Activated naive CD4-positive, alpha-beta T cell treated with anti-CD3 and anti-CD28 coated beads for 36 hours (primary cell): ENCODE measurements at regions not wholly inside any gene's neighbourhood (a gene's known extent, or its start where the extent isn't known, plus 50 kb on each side); places are given as distances from the start of the nearest gene placed in this dataset.
A peak's percentile ranks its signal among the peaks of the same experiment; 100 is the strongest.

Experiments used
- CTCF ChIA-PET: fragments of 350-600 bp; sonication (Branson Sonifier 250); formaldehyde crosslinking; loops from one replicate; lab custom pipeline; 2021; ENCODE audit warnings: antibody characterized with exemption; lab: Charles Lee
- DNase-seq: peaks from one replicate; pipeline ENCODE4 v3.0.0-alpha.2; 2020
- H3K27ac Mint-ChIP-seq: one replicate; pipeline ENCODE4 v1.8.0; 2021; ENCODE audit warnings: mild to moderate bottlenecking, mixed read lengths
- H3K27me3 Mint-ChIP-seq: one replicate; pipeline ENCODE4 v1.8.0; 2021; ENCODE audit warnings: low read depth, mixed read lengths
- H3K36me3 Mint-ChIP-seq: one replicate; pipeline ENCODE4 v1.8.0; 2021; ENCODE audit warnings: low read depth, mixed read lengths
- H3K4me1 Mint-ChIP-seq: one replicate; pipeline ENCODE4 v1.8.0; 2021; ENCODE audit warnings: low read depth, mixed read lengths
- H3K4me3 Mint-ChIP-seq: one replicate; pipeline ENCODE4 v1.8.0; 2021; ENCODE audit warnings: mild to moderate bottlenecking, moderate library complexity, mixed read lengths
- H3K9me3 Mint-ChIP-seq: one replicate; pipeline ENCODE4 v1.8.0; 2021; ENCODE audit warnings: mixed read lengths
- intact Hi-C: fragments of 100-400 bp; cut with micrococcal nuclease; formaldehyde crosslinking; loops from one replicate; pipeline ENCODE4 v1.15.1; 2023

DNA sequence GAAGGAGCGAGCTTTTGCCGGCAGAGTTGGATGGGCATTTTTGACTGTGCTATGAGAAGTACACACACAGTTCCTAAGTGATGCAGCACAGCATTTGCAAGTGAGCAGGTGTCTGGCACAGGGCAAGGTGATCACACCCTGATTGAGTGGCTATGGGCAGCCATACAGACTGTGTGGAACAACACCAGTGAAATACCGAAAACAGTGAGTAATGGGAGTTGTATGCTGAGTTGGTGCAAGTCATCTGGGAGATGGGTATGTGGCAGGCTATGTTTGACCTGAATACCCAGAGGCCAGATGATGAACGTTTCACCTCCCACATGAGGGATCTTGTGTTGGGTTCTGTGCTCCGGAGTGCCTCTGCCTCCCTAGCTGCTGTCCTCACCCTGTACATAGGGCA is 53.5 kb upstream of the TIPARP start:
- no peak overlapping the region for H3K4me3 Mint-ChIP-seq
- H3K27ac Mint-ChIP-seq, result no peak overlapping the region
- H3K27me3 Mint-ChIP-seq, result peaks cover 3% of the 10 kb centered on the region
- H3K36me3 Mint-ChIP-seq, result no peaks in the 10 kb centered on the region
- no peaks in the 10 kb centered on the region for H3K9me3 Mint-ChIP-seq
- CTCF ChIA-PET, result no interaction called here
- intact Hi-C loops, result no loop called here
- no peak for DNase-seq
- H3K4me1 Mint-ChIP-seq, result peaks cover 9% of the 10 kb centered on the region

DNA sequence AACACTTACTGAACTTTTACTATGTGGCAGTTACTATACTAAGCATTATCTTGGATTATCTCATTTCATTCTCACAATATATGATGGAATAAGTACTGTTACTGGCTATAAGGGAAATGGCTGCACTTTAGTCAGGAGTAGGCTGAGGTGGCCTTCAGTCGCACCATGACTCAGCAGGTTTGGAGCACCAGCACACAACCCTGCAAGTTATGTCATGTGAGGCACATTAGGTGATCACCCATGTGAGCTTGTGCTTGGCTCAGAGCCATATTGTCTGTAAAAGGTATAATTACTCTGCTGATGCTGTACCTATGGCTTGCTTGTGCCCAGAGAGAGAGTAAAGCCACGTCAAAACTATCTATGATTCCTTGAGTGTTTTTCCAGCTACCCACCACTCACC is 54.1 kb upstream of the TIPARP start:
- Mint-ChIP-seq H3K27me3 (peaks cover 3% of the 10 kb centered on the region), H3K4me1 (peaks cover 16% of the 10 kb centered on the region), H3K36me3 (no peaks in the 10 kb centered on the region), H3K27ac (no peak overlapping the region), H3K4me3 (no peak overlapping the region), H3K9me3 (no peaks in the 10 kb centered on the region)
- intact Hi-C loops, result no loop called here
- CTCF ChIA-PET, result no interaction called here
- no peak for DNase-seq

DNA sequence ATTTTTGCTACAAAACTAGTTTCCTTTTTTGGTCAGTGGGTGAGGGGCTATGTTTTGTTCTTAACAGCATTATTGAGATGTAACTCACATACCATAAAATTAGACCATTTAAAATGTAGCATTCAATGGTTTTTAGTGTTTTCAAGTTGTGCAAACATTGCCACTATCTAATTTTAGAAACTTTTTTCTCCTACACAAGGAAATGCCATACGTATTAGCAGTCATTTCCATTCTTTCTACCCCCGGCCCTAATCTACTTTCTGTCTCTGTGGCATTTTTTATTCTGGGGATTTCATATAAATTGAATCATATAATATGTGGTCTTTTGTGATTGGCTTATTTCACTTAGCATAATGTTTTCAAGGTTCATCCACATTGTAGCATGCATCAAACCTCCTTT is 55.0 kb upstream of the TIPARP start:
- intact Hi-C loops, result loop anchor here (5.0 kb wide), 1 partner anchor 208 kb away; the partner anchor contains the start of gene LEKR1
- no peak overlapping the region for H3K4me3 Mint-ChIP-seq
- CTCF ChIA-PET, result no interaction called here

DNA sequence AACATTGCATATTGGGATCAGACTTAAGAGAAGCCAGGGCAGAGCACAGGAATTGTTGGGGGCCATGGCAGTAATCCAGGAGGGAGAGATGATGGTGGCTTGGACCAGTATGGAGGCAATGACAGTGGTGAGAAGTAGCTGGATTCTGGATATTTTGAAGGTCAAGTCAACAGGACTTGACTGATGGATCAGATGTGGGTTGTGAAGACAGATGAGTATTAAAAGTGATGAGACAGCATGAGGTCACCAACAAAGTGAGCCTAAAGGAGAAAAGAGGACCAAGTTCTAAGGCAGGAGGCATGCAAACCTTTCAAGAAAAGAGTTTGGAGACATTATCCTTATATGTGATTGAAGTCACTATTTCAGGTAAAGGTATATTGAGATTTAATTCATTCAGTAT is 56.6 kb upstream of the TIPARP start:
- no peak overlapping the region for H3K27ac Mint-ChIP-seq
- H3K36me3 Mint-ChIP-seq, result no peaks in the 10 kb centered on the region
- H3K4me1 Mint-ChIP-seq, result peaks cover 21% of the 10 kb centered on the region
- no peak overlapping the region for H3K4me3 Mint-ChIP-seq
- DNase-seq, result no peak
- H3K27me3 Mint-ChIP-seq, result peaks cover 3% of the 10 kb centered on the region
- CTCF ChIA-PET, result no interaction called here
- intact Hi-C loops, result loop anchor here (2.0 to 5.0 kb wide), 2 partner anchors 57 to 210 kb away; partner anchors contain the start of genes LEKR1 and TIPARP
- no peaks in the 10 kb centered on the region for H3K9me3 Mint-ChIP-seq

More for the DNA sequence above, 55.0 kb upstream of the TIPARP start:
- H3K27me3 Mint-ChIP-seq, result peaks cover 3% of the 10 kb centered on the region
- no peaks in the 10 kb centered on the region for H3K9me3 Mint-ChIP-seq
- H3K4me1 Mint-ChIP-seq, result peaks cover 21% of the 10 kb centered on the region
- no peak overlapping the region for H3K27ac Mint-ChIP-seq
- no peaks in the 10 kb centered on the region for H3K36me3 Mint-ChIP-seq
- DNase-seq, result no peak

DNA sequence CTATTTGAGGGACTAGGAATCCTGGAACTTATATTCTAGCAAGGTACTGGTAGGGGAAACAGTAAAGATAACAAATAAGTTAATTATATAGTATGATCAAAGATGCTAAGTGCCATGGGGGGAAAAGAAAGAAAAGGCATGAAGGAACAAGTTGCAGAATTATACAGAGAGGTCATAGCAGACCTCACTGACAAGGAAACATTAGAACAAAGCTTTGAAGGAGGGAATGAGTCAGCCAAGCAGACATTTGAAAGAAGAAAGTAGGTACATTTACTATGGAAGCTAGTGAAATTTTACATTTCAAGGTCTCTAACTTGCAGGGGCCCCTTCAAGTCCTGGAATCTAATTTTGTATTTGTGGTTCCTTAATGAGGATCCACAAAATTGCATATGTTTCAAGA is 57.2 kb upstream of the TIPARP start:
- no peak for DNase-seq
- Mint-ChIP-seq H3K36me3 (no peaks in the 10 kb centered on the region), H3K27ac (no peak overlapping the region), H3K4me1 (peaks cover 21% of the 10 kb centered on the region), H3K9me3 (no peaks in the 10 kb centered on the region), H3K27me3 (peaks cover 3% of the 10 kb centered on the region), H3K4me3 (no peak overlapping the region)
- intact Hi-C loops, result loop anchor here (2.0 to 5.0 kb wide), 2 partner anchors 58 to 210 kb away; partner anchors contain the start of genes LEKR1 and TIPARP
- CTCF ChIA-PET, result no interaction called here

DNA sequence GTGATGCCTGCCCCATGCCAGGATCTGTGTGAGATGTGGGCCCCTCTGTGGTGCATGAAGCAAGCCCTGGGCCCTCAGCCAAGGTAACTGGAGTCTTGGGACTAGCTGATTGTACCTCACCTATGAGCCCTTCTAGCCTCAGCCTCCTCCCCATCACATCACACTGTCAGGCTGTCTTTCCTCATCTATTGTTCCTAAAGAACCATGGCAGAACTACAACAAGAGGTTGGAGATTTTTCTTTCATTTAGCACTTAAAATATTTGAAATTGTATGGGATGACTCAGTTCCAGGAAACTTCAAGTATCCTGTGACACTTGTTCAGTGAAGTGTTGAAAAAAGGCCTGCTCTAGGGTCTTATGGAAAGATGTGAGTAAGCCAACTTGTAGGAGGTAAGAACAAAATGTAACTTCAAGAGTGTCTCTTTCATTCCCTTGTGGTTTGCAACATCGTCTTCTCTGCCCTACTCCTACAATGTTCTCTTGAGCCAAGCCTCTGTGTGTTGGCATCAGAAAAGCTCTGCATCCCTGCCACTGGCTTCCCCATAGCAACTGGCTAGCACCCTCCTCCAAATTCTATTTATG is 58.7 kb upstream of the TIPARP start:
- intact Hi-C loops, result loop anchor here (1.0 to 5.0 kb wide), 4 partner anchors 13 to 212 kb away; partner anchors contain the start of genes LEKR1 and TIPARP
- CTCF ChIA-PET, result interaction anchor here (1.0 to 1.4 kb wide), 2 partner anchors 45 to 60 kb away, joined by 3 read pairs; no protein-coding TSS in a partner anchor
- Mint-ChIP-seq H3K36me3 (no peaks in the 10 kb centered on the region), H3K4me3 (no peak overlapping the region), H3K27ac (peak overlapping the region; percentile 65), H3K27me3 (peaks cover 3% of the 10 kb centered on the region), H3K4me1 (peaks cover 21% of the 10 kb centered on the region), H3K9me3 (no peaks in the 10 kb centered on the region)
- no peak for DNase-seq

DNA sequence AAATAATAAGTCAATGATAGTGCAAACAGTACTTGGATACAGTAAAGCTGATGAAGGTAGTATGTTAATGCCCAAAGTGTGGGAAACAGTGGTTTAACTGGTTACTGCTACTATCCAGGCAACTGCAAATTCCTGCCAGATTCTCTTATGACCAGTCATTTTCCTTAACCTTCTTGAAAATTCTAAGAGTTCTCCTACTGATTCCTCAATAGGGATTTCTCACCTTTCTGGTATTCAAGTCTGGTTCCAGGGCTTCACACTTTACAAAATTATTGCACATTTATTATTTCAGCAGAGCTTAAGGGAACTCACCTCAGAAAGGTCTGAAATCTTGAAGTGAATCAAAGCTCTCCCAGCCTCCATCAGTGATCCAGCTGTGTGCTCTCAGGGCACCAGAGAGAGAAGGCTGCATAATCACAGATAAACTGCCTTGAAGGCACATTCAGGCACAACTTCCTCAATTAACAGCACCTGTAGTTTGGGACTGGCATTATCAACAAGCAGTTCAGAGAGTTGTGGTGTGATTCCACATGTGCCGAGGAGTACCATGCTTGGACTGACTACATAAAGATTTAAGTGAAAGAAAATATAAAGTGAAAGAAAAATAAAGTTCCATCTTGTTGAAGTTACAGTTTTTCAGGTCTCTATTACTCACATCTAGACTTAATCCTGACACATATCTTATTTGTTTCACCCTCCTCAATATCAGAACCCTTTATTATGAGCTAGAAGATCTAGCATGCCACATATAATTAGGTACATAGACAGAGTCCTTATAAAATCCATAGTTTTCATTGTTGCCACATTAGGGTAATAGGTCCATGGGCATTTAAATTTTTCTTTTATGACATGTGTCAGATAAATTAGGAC is 59.5 kb upstream of the TIPARP start:
- Mint-ChIP-seq H3K27ac (no peak overlapping the region), H3K27me3 (peaks cover 5% of the 10 kb centered on the region), H3K9me3 (no peaks in the 10 kb centered on the region), H3K4me1 (peaks cover 24% of the 10 kb centered on the region), H3K36me3 (no peaks in the 10 kb centered on the region), H3K4me3 (no peak overlapping the region)
- CTCF ChIA-PET, result interaction anchor here (0.8 to 1.4 kb wide), 3 partner anchors 45 to 466 kb away, joined by 3 read pairs; no protein-coding TSS in a partner anchor
- DNase-seq, result no peak
- intact Hi-C loops, result loop anchor here (1.0 to 5.0 kb wide), 3 partner anchors 13 to 212 kb away; partner anchors contain the start of gene LEKR1

DNA sequence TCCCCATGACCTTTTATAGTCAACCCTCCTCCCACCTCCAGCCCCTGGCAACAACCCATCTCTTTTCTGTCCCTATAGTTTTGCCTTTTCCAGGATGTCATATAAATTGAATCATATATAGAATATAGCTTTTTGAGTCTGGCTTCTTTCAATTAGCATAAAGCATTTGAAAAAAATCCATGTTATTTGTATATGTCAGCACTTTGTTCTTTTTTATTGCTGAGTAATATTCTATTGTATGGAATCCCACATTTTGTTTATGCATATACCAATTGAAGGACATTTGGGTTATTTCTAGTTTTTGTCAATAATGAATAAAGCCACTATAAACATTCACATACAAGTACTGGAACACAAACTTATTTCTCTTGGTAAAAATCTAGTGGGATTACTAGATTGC is 58.0 kb upstream of the SSR3 start:
- Mint-ChIP-seq H3K9me3 (no peaks in the 10 kb centered on the region), H3K4me3 (no peak overlapping the region), H3K27ac (no peak overlapping the region), H3K4me1 (peaks cover 25% of the 10 kb centered on the region), H3K36me3 (no peaks in the 10 kb centered on the region), H3K27me3 (peaks cover 10% of the 10 kb centered on the region)
- no peak for DNase-seq
- intact Hi-C loops, result no loop called here
- CTCF ChIA-PET, result interaction anchor here (0.7 kb wide), 1 partner anchor 468 kb away, joined by 3 read pairs; no protein-coding TSS in a partner anchor

DNA sequence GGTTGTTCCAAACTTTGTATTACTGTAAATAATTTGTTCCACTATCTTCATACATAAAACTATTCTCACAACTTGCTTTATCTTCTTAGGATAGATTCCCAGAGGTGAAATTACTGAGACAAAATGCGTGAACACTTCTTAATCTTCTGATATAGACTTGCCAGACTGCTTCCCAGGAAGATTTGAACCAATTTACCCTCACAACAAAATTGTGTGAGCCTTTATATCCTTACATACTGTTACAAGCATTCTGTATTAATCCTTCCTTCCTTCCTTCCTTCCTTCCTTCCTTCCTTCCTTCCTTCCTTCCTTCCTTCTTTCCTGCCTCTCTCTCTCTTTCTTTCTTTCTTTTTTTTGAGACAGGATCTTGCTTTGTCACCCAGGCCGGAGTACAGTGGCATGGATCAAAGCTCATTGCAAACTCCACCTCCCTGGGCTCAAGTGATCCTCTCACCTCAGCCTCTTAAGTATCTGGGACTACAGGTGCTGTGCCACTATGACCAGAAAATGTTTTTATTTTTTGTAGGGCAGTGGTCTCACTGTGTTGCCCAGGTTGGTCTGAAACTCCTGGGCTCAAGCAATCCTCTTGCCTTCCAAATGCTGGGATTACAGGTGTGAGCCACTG is 57.1 kb upstream of the SSR3 start:
- Mint-ChIP-seq H3K36me3 (no peaks in the 10 kb centered on the region), H3K9me3 (no peaks in the 10 kb centered on the region), H3K4me1 (peaks cover 16% of the 10 kb centered on the region), H3K4me3 (no peak overlapping the region), H3K27ac (no peak overlapping the region), H3K27me3 (peaks cover 17% of the 10 kb centered on the region)
- CTCF ChIA-PET, result no interaction called here
- DNase-seq, result no peak
- intact Hi-C loops, result no loop called here

DNA sequence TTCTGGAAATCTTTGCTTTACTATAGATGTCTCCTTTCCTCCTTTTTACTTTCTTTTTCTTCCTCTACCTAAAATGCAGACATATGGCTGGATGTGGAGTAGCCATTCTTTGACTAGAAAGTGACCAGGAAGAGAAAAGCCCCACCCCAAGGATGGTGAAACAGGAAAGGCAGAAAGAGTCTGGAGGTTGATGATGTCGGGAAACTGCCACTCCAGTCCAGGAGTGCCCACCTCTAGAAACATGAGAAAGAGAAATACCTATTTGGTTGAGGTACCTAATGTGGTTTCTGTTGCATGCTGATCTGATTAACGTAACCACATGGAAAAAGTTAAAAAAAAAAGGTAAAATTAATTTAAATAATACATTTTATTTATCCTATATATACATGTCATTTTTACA is 55.2 kb upstream of the SSR3 start:
- CTCF ChIA-PET, result no interaction called here
- H3K4me1 Mint-ChIP-seq, result peaks cover 12% of the 10 kb centered on the region
- peaks cover 29% of the 10 kb centered on the region for H3K27me3 Mint-ChIP-seq
- H3K27ac Mint-ChIP-seq, result no peak overlapping the region
- no peak overlapping the region for H3K4me3 Mint-ChIP-seq
- H3K36me3 Mint-ChIP-seq, result no peaks in the 10 kb centered on the region
- intact Hi-C loops, result no loop called here
- no peak for DNase-seq
- no peaks in the 10 kb centered on the region for H3K9me3 Mint-ChIP-seq

DNA sequence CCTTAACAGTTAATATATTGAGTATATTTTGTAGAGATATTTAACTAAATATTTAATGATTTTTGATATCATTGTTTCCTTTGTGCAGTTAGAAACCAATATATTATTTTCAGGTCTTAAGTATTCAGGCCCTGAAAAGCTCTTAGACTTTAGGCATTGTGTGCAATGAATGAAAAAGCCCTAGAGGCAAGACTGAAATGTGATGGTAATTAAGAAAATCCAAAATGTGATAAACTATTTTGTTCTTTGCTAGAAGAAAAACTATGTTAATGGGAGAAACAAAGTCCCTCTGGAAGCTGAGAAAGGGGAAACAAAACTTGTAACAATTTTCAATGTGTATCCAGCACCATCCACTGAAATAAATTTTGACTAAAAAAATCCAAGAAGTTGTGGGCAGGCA is 54.6 kb upstream of the SSR3 start:
- Mint-ChIP-seq H3K27ac (no peak overlapping the region), H3K27me3 (peaks cover 32% of the 10 kb centered on the region), H3K4me1 (peaks cover 8% of the 10 kb centered on the region), H3K9me3 (no peaks in the 10 kb centered on the region), H3K4me3 (no peak overlapping the region), H3K36me3 (no peaks in the 10 kb centered on the region)
- no peak for DNase-seq
- CTCF ChIA-PET, result interaction anchor here (0.6 to 0.7 kb wide), 2 partner anchors 216 to 515 kb away, joined by 3 read pairs; partner anchors contain the start of gene LEKR1
- intact Hi-C loops, result no loop called here
